HG03159 (cell line): ENCODE measurements at regions not wholly inside any gene's neighbourhood (a gene's known extent, or its start where the extent isn't known, plus 50 kb on each side); places are given as distances from the start of the nearest gene placed in this dataset.
A peak's percentile ranks its signal among the peaks of the same experiment; 100 is the strongest.
"Not testable (repeated sequence)": the region's sequence is repeated elsewhere in the genome, so short reads cannot be mapped to it uniquely, and the experiment has no call there.

ENCODE experiments used
- ATAC-seq: cut with Tn5 transposase; IDR thresholded peaks from one replicate; pipeline ENCODE4 v1.9.1; 2021; ENCODE audit warnings: mild to moderate bottlenecking, moderate library complexity; ENCODE audit not compliant: unreplicated experiment

DNA sequence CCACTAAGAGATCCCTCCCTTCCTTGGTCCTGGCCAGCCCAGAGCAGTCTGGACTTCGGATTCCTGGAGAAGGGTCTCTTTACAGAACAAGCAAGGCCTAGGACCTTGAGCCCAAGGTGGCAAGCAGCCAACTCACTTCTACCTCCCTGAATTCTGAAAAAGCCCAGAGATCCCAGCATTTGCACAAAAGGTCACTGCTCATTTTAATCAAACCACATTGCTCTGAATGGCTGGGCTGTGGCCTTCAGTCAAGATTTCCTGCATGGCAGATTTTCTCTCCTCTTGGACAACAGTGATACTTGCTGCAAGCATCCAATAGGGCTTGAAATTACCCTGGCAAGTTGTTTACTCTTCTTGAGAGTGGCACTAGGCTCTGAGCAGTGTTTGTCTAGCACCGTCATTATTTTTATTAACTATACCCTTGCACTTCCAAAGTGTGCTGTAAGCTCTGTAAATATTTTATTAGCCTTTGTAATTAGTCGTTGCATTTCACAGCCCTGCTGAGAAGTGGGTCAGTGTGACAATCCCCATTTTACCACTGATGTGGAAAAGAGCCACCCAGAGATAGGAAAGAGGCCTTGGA, 274.7 kb upstream of the CTNNB1 start:
- ATAC-seq = no peak

GRCh38 chr3:40925231-40925630, 274.1 kb upstream of the CTNNB1 start:
- no peak for ATAC-seq

DNA sequence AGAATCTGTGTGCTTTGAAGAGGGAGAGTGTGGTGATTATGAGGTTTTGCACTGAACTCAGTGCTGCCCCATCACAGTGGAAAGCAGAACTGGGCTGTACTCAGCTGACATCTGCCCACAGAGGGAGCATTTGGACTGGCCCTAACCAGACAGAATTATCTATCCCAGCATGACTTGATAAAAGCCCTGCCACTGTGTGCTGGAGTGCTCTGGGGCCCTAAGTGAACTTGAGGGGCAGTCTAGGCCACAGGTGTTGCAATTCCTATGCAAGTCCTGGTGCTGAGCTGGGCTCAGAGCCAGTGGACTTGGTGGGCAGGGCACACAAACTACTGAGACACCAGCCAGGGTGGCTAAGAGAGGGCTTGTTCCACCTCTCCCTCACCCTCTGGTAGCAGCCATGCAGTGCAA, 269.2 kb upstream of the CTNNB1 start:
- no peak for ATAC-seq

DNA sequence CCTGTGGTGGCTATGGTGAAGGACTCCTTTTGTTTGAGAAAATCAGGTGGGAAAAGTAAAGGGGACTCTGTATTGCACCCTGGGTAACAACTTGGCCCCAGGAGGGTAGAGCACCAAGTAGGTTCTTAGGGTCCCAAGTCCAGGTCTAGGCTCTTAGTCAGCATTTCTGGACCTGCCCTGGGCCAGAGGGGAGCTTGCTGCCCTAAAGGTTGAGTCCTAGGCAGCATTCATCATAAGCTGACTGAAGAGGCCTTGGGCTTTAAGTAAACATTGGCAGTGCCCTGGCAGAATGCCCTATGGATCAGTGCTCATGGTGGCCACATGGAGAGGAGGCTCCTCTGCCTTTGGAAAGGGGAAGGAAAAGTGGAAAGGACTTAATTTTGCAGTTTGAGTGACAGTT, 268.5 kb upstream of the CTNNB1 start:
- no peak for ATAC-seq

DNA sequence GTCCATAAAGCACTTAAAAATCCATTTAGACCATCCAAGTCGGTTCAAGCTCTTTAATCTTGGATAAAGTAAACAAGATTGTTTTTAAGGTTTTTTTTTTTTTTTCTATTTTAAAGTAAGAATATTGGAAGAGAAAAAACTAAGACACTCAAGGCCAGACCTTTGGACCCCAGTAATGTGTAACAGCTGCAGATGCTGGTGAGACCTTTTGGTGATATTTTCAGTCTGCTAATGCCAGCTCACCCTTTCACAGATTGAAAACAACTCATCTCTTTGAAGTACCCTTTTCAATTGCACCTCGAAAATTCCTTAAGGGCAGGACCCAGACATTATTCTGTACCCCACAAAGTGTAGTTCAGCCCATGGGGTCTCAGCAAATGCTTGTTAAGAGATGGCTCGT, 260.7 kb upstream of the CTNNB1 start:
- ATAC-seq = no peak

DNA sequence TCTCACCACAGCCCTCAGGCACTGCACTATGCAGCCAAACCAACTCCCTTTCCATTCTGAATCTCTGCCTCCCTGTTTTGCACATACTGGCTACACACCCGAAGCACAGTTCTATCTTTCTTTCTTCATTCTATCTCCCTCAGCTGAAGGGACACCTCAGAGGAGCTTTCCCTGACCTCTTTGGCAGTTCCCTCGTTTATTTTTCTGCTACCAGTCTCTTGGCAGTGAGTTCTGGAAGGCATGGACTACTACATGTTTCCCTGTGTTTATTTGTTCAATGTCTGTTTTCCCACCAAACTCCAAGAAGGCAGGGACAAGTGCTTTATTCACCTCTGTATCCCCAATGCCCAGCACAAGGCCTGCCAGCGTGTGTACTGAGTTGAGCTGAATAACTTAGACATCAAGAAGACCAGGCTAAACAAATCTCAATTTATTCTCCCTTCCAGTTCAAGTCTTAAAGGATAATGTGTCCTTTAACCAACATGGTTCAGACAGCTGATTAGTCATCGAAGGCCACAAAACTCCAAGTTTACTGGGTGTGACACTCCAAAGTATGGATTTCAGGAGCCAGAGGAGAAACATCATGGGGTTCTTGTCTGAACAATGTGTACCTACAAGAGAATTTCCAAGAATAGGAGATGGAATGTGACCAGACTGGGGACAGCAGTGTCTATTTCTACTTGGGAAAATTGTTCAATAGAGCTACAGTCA, 260.1 kb upstream of the CTNNB1 start:
- ATAC-seq = no peak

GRCh38 chr3:40939741-40940130, 259.6 kb upstream of the CTNNB1 start:
- no peak for ATAC-seq

DNA sequence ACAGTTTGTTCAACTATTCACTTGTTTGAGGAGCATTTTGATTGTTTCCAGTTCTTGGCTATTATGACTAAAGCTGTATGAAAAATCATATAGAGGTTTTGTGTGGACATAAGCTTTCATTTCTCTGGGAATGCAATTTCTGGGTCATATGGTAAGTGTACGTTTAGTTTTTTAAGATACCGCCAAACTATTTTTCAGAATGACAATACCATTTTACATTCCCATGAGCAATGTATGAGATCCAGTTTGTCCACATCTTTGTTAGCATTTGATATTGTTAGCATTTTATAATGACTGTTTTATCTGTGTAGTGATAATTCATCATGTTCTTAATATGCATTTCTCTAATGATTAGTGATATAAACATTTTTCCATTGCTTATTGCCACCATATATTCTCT, 258.7 kb upstream of the CTNNB1 start:
- no peak for ATAC-seq

DNA sequence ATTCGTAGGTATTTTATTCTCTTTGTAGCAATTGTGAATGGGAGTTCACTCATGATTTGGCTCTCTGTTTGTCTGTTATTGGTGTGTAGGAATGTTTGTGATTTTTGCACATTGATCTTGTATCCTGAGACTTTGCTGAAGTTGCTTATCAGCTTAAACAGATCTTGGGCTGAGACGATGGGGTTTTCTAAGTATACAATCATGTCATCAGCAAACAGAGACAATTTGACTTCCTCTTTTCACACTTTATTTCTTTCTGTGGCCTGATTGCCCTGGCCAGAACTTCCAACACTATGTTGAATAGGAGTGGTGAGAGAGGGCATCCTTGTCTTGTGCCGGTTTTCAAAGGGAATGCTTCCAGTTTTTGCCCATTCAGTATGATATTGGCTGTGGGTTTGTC, 252.3 kb upstream of the CTNNB1 start:
- ATAC-seq = not testable (repeated sequence)

DNA sequence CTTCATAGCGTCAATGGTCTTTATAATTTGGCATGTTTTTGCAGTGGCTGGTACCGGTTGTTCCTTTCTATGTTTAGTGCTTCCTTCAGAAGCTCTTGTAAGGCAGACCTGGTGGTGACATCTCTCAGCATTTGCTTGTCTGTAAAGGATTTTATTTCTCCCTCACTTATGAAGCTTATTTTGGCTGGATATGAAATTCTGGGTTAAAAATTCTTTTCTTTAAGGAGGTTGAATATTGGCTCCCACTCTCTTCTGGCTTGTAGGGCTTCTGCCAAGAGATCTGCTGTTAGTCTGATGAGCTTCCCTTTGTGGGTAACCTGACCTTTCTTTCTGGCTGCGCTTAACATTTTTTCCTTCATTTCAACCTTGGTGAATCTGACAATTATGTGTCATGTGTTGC, 250.0 kb upstream of the CTNNB1 start:
- ATAC-seq = not testable (repeated sequence)

- no peak for ATAC-seq
Measured at GRCh38 chr3:40951636-40952035, 247.7 kb upstream of the CTNNB1 start.

DNA sequence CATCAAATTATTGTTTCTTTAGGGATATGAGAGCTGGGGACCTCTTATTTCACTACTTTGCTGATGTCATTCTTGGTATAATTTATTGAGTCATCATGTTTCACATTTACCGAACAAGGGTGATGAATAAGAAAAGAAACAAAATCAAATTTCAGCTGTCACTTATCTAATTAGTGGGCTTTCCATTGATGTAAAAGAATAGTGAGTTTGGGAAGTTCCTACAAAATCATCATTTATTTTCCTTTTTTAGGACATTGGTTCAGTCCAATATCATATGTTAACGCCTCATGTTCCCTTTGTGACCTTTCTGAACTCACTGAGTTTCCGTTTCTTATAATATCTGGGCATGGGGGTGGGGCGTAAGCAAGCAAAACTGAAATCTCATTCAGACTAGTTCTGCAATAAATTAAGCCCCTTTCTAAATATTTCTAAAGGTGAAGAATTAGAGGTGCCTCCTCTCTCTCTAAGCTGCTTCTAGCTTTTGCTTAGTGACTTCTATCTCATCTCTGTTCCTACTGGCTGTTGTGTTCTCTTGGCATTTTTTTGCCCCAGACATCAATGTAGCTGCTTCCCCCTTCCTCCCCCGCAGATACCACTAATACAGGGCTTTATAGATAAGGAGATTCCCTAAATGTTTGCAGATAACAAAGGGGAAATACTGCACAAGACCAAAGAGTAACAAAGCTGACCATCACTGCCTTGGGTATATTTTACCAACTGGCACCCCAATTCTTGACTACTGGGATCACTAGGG, 238.0 kb upstream of the CTNNB1 start:
- no peak for ATAC-seq

GRCh38 chr3:40962721-40963120, 236.6 kb upstream of the CTNNB1 start:
- no peak for ATAC-seq

GRCh38 chr3:40968666-40969065, 230.6 kb upstream of the CTNNB1 start:
- no peak for ATAC-seq

- ATAC-seq = no peak
Measured at GRCh38 chr3:40969341-40969740, 230.0 kb upstream of the CTNNB1 start.

DNA sequence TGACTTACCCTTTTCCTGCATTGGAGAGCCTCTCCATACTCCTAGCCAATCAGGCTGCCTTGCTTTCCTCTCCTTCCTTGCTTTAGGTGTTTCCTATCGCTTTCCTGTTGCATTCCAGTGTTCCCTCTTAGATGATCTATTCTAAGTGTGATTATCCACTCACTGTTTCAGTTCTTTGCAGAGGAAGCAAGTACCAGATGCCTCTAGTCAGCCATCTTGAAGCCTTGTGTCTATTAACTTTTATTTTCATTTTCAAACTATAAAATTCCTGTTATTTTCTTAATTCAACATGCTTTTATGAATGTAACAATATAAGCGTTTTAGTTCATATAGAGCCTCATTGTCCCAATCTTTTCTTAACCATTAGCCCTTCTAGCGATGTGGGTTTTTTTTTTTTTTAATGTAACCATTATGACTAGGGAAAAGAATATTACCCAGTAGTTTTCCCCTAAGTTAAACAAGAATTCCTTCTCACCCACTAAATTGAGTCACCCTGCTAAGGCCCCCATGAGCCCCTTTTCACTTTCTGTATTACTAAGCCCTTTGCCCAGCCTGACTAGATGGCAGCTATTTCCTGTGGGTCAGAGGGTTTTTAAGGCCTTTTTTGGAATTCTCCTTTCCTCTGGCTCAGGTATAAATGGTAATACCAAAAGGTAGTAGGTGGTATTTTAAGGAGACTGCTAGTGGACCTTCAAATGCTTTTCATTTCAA, 229.4 kb upstream of the CTNNB1 start:
- ATAC-seq = no peak

GRCh38 chr3:40971191-40972168, 227.8 kb upstream of the CTNNB1 start:
- peak; percentile 94 for ATAC-seq

- ATAC-seq = no peak
Measured at GRCh38 chr3:40972350-40972749, 227.0 kb upstream of the CTNNB1 start.

DNA sequence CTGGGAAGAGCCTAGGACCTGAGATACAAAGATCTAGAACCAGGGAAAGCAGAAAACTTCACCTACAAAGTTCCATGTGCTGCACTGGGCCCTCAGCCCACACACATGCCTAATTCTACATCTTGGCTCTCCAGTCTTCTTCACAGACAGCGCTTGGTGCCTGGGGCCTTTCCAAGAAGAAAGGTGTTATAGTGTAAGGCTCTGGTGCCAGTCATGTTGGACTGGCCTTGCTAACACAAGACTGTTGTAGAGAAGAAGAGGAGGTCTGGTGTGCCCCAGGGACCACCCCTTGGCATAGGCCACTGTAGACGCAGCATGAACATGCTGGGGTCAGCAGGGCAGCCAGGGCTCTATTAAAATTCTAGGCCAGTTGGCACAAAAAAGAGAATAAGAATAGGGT, 226.2 kb upstream of the CTNNB1 start:
- ATAC-seq = no peak

- ATAC-seq = no peak
Measured at GRCh38 chr3:40975711-40976121, 223.6 kb upstream of the CTNNB1 start.
